Testis (tissue), 2 donors: ENCODE measurements at regions not wholly inside any gene's neighbourhood (a gene's known extent, or its start where the extent isn't known, plus 50 kb on each side); places are given as distances from the start of the nearest gene placed in this dataset.

Source experiments
- DNase-seq: peaks from one replicate; pipeline ENCODE4 v3.0.0-alpha.2; 2019
- H3K27ac ChIP-seq, 2 donors: fragments of 200-600 bp; sonication (generic); one replicate each; pipeline ENCODE4 v1.5.1; 2019
- H3K27me3 ChIP-seq: fragments of 200-600 bp; sonication (generic); one replicate; pipeline ENCODE4 v1.5.1; 2019
- H3K36me3 ChIP-seq: fragments of 200-600 bp; sonication (generic); one replicate; pipeline ENCODE4 v1.5.1; 2017; ENCODE audit warnings: low read depth; ENCODE audit errors: missing control alignments
- H3K4me1 ChIP-seq: fragments of 200-600 bp; sonication (generic); one replicate; pipeline ENCODE4 v1.5.1; 2019
- H3K4me3 ChIP-seq, 2 donors: fragments of 200-600 bp; sonication (generic); one replicate each; pipeline ENCODE4 v1.5.1; 2017 to 2019
- H3K9me3 ChIP-seq: fragments of 200-600 bp; sonication (generic); one replicate; pipeline ENCODE4 v1.5.1; 2017
- CTCF ChIP-seq, 3 experiments: fragments of 450-650 bp in 2 of 3; fragments of 200-600 bp in 1 of 3; sonication (generic) in 1 of 3; IDR thresholded peaks; one replicate each; pipeline ENCODE4 v1.5.1; 2016 to 2019; ENCODE audit warnings: antibody characterized with exemption in 3 of 3, mild to moderate bottlenecking in 2 of 3, moderate library complexity in 1 of 3
- POLR2A ChIP-seq: fragments of 450-650 bp; IDR thresholded peaks from one replicate; pipeline ENCODE4 v1.6.1; 2017; ENCODE audit warnings: antibody characterized with exemption, mild to moderate bottlenecking, moderate library complexity
- WGBS, 2 donors: methylation state at CpG; one replicate each; pipeline ENCODE4 v1.1.5; 2018; 5-methylcytosine and 5-hydroxymethylcytosine counted together
- intact Hi-C: fragments of 100-400 bp; cut with DNase I; formaldehyde crosslinking; loops from one replicate; pipeline ENCODE4 v1.15.1; 2023; ENCODE audit warnings: low total_unique reads

GRCh38 chr9:32698706-32699277 is 63.3 kb upstream of the TAF1L start:
- 88 to 92% methylated on average over 9 of the region's 9 CpGs for WGBS, 2 donors
- H3K9me3 ChIP-seq, result no peaks in the 10 kb centered on the region
- no peaks in the 10 kb centered on the region for H3K4me1 ChIP-seq
- intact Hi-C loops, result no loop called here
- no peak for DNase-seq
- H3K4me3 ChIP-seq, result no peak overlapping the region
- no peaks in the 10 kb centered on the region for H3K36me3 ChIP-seq
- no peak overlapping the region for H3K27ac ChIP-seq
- no peaks in the 10 kb centered on the region for H3K27me3 ChIP-seq
- TF ChIP-seq CTCF (IDR thresholded peaks at IDR 0.05) (no peak), POLR2A (no peak)

GRCh38 chr9:32701321-32702022 is 66.0 kb upstream of the TAF1L start:
- no peaks in the 10 kb centered on the region for H3K4me1 ChIP-seq
- no peaks in the 10 kb centered on the region for H3K27me3 ChIP-seq
- no peak for DNase-seq
- H3K4me3 ChIP-seq, result no peak overlapping the region
- H3K27ac ChIP-seq, result no peak overlapping the region
- no peaks in the 10 kb centered on the region for H3K36me3 ChIP-seq
- no peaks in the 10 kb centered on the region for H3K9me3 ChIP-seq
- TF ChIP-seq CTCF (IDR thresholded peaks at IDR 0.05) (no peak), POLR2A (no peak)
- intact Hi-C loops, result no loop called here
- 85 to 87% methylated on average over 5 of the region's 5 CpGs for WGBS, 2 donors

GRCh38 chr9:32703635-32704034 is 68.2 kb upstream of the TAF1L start:
- DNase-seq, result no peak

GRCh38 chr9:32704343-32704742 is 68.9 kb upstream of the TAF1L start:
- intact Hi-C loops, result no loop called here
- no peaks in the 10 kb centered on the region for H3K27me3 ChIP-seq
- no peak for DNase-seq
- H3K9me3 ChIP-seq, result no peaks in the 10 kb centered on the region
- H3K36me3 ChIP-seq, result no peaks in the 10 kb centered on the region
- no peak overlapping the region for H3K27ac ChIP-seq
- no peak for TF ChIP-seq POLR2A
- no peak for TF ChIP-seq CTCF (IDR thresholded peaks at IDR 0.05)
- 34 to 44% methylated on average over 2 of the region's 2 CpGs for WGBS, 2 donors
- H3K4me3 ChIP-seq, result no peak overlapping the region
- no peaks in the 10 kb centered on the region for H3K4me1 ChIP-seq

More at GRCh38 chr9:32703635-32704034, 68.2 kb upstream of the TAF1L start:
- Histone ChIP-seq H3K27me3 (no peaks in the 10 kb centered on the region), H3K36me3 (no peaks in the 10 kb centered on the region), H3K9me3 (no peaks in the 10 kb centered on the region), H3K4me1 (no peaks in the 10 kb centered on the region), H3K27ac (no peak overlapping the region), H3K4me3 (no peak overlapping the region)
- intact Hi-C loops, result no loop called here
- WGBS, 2 donors, result 47 to 48% methylated on average over 2 of the region's 2 CpGs
- TF ChIP-seq POLR2A, result no peak
- TF ChIP-seq CTCF (IDR thresholded peaks at IDR 0.05), result no peak

- WGBS, 2 donors, result 81 to 87% methylated on average over 5 of the region's 5 CpGs
- intact Hi-C loops, result no loop called here
- no peak for DNase-seq
Measured at GRCh38 chr9:32705059-32705458, 69.6 kb upstream of the TAF1L start.

More at GRCh38 chr9:32705059-32705458, 69.6 kb upstream of the TAF1L start:
- TF ChIP-seq CTCF (IDR thresholded peaks at IDR 0.05), result no peak
- no peak for TF ChIP-seq POLR2A
- H3K4me3 ChIP-seq, result no peak overlapping the region
- no peaks in the 10 kb centered on the region for H3K4me1 ChIP-seq
- no peaks in the 10 kb centered on the region for H3K36me3 ChIP-seq
- H3K27ac ChIP-seq, result no peak overlapping the region
- H3K9me3 ChIP-seq, result no peaks in the 10 kb centered on the region
- H3K27me3 ChIP-seq, result no peaks in the 10 kb centered on the region
